ENCODE measurements at regions not wholly inside any gene's neighbourhood (a gene's known extent, or its start where the extent isn't known, plus 50 kb on each side); places are given as distances from the start of the nearest gene placed in this dataset.

DNA sequence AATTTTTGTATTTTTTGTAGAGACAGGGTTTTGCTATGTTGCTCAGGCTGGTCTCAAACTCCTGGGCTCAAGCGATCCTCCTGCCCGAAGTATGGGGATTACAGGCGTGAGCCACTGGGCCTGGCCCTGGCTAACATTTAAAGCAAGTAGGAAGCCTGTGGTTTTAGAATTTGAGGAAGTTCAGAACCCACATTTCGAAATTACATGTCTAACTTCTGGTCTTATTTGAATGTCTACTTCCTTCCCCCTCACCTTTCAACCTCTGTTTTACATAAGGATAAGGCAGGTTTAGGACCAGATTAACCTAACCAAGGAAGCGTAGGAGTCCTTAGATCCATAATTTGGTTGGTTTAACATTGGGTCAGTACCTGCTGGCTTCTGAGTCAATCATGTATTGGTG is 120.5 kb upstream of the PROK2 start:
- no peak for DNase-seq
- CTCF ChIA-PET (ENCODE audit: partially characterized antibody), result no interaction called here
- H3K27me3 Mint-ChIP-seq, result peaks cover 4 to 5% of the 10 kb centered on the region in 2 donors
- H3K9me3 Mint-ChIP-seq, result peaks cover 0 to 2% (median 0%) of the 10 kb centered on the region in 8 donors
- no peaks in the 10 kb centered on the region for H3K36me3 ChIP-seq (ENCODE audit: insufficient read depth, low read length)
- intact Hi-C loops (cut with micrococcal nuclease), result no loop called here
- H3K36me3 Mint-ChIP-seq, result no peaks in the 10 kb centered on the region
- H3K27ac ChIP-seq (ENCODE audit: low read depth, low read length), result no peak overlapping the region
- no peaks in the 10 kb centered on the region for H3K9me3 ChIP-seq (ENCODE audit: control insufficient read depth in 1 of 2, low read length in 2 of 2)
- no peak overlapping the region for H3K4me3 ChIP-seq (ENCODE audit: low read length in 2 of 2)
- no peak overlapping the region for H3K27ac Mint-ChIP-seq
- peaks cover 0 to 5% (median 3%) of the 10 kb centered on the region in 4 donors for H3K4me1 Mint-ChIP-seq
- H3K4me1 ChIP-seq (ENCODE audit: insufficient read depth, low read length), result peaks cover 3% of the 10 kb centered on the region
- POLR2A ChIA-PET (ENCODE audit: partially characterized antibody), result no interaction called here
- H3K27me3 ChIP-seq (ENCODE audit: insufficient read depth, low read length), result no peaks in the 10 kb centered on the region
- no peak overlapping the region for H3K4me3 Mint-ChIP-seq

- Histone ChIP-seq H3K27ac (ENCODE audit: low read depth, low read length) (no peak overlapping the region), H3K4me1 (ENCODE audit: insufficient read depth, low read length) (peaks cover 3% of the 10 kb centered on the region), H3K9me3 (ENCODE audit: control insufficient read depth in 1 of 2, low read length in 2 of 2) (no peaks in the 10 kb centered on the region), H3K4me3 (ENCODE audit: low read length in 2 of 2) (no peak overlapping the region), H3K36me3 (ENCODE audit: insufficient read depth, low read length) (no peaks in the 10 kb centered on the region), H3K27me3 (ENCODE audit: insufficient read depth, low read length) (no peaks in the 10 kb centered on the region)
- intact Hi-C loops (cut with micrococcal nuclease), result no loop called here
- H3K4me1 Mint-ChIP-seq, result peaks cover 0 to 5% (median 3%) of the 10 kb centered on the region in 4 donors
- H3K9me3 Mint-ChIP-seq, result peaks cover 0 to 2% (median 0%) of the 10 kb centered on the region in 8 donors
- H3K4me3 Mint-ChIP-seq, result no peak overlapping the region
- H3K36me3 Mint-ChIP-seq, result no peaks in the 10 kb centered on the region
- H3K27me3 Mint-ChIP-seq, result peaks cover 3 to 5% of the 10 kb centered on the region in 2 donors
- ChIA-PET CTCF (ENCODE audit: partially characterized antibody) (no interaction called here), POLR2A (ENCODE audit: partially characterized antibody) (no interaction called here)
- no peak for DNase-seq
- H3K27ac Mint-ChIP-seq, result no peak overlapping the region
These were observed 119.0 kb upstream of the PROK2 start for GRCh38 chr3:71903936-71904335.

DNA sequence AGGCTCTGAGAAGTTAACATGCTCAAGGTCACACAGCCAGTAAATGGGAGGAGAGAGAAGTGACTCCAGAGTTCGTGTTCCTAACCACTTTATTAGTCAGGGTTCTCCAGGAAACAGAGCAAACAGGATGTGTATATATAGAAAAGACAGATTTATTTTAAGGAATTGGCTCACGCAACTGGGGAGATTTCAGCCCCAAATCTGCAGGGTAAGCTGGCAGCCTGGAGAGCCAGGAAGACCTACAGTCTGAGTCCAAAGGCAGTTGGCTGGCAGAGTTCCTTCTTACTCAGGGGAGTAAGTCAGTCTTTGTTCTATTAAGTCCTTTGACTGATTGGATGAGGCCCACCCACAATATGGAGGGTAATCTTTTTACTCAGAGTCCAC is 118.2 kb upstream of the PROK2 start:
- H3K27ac Mint-ChIP-seq, result no peak overlapping the region
- ChIA-PET CTCF (ENCODE audit: partially characterized antibody) (interaction anchor here (1.8 kb wide), 1 partner anchor 27 kb away, joined by 8 read pairs; no protein-coding TSS in a partner anchor), POLR2A (ENCODE audit: partially characterized antibody) (no interaction called here)
- Histone ChIP-seq H3K4me3 (ENCODE audit: low read length in 2 of 2) (no peak overlapping the region), H3K36me3 (ENCODE audit: insufficient read depth, low read length) (no peaks in the 10 kb centered on the region), H3K4me1 (ENCODE audit: insufficient read depth, low read length) (peaks cover 3% of the 10 kb centered on the region), H3K27me3 (ENCODE audit: insufficient read depth, low read length) (no peaks in the 10 kb centered on the region), H3K27ac (ENCODE audit: low read depth, low read length) (no peak overlapping the region), H3K9me3 (ENCODE audit: control insufficient read depth in 1 of 2, low read length in 2 of 2) (no peaks in the 10 kb centered on the region)
- intact Hi-C loops (cut with micrococcal nuclease), result no loop called here
- H3K36me3 Mint-ChIP-seq, result no peaks in the 10 kb centered on the region
- H3K4me1 Mint-ChIP-seq, result peaks cover 0 to 5% (median 3%) of the 10 kb centered on the region in 4 donors
- no peak for DNase-seq
- H3K4me3 Mint-ChIP-seq, result no peak overlapping the region
- H3K9me3 Mint-ChIP-seq, result peaks cover 0 to 2% (median 0%) of the 10 kb centered on the region in 8 donors
- peaks cover 3% of the 10 kb centered on the region in 2 donors for H3K27me3 Mint-ChIP-seq

GRCh38 chr3:71902258-71903111 is 117.5 kb upstream of the PROK2 start:
- CTCF ChIA-PET (ENCODE audit: partially characterized antibody), result interaction anchor here (1.8 kb wide), 1 partner anchor 27 kb away, joined by 8 read pairs; no protein-coding TSS in a partner anchor
- H3K9me3 ChIP-seq (ENCODE audit: control insufficient read depth in 1 of 2, low read length in 2 of 2), result no peaks in the 10 kb centered on the region
- peaks cover 0 to 5% (median 3%) of the 10 kb centered on the region in 4 donors for H3K4me1 Mint-ChIP-seq
- H3K27me3 Mint-ChIP-seq, result peaks cover 3 to 7% of the 10 kb centered on the region in 2 donors
- peaks cover 3% of the 10 kb centered on the region for H3K4me1 ChIP-seq (ENCODE audit: insufficient read depth, low read length)
- H3K36me3 ChIP-seq (ENCODE audit: insufficient read depth, low read length), result no peaks in the 10 kb centered on the region
- H3K36me3 Mint-ChIP-seq, result no peaks in the 10 kb centered on the region
- peaks cover 0 to 2% (median 0%) of the 10 kb centered on the region in 8 donors for H3K9me3 Mint-ChIP-seq
- H3K27ac ChIP-seq (ENCODE audit: low read depth, low read length), result no peak overlapping the region
- intact Hi-C loops (cut with micrococcal nuclease), result no loop called here
- no peak overlapping the region for H3K4me3 ChIP-seq (ENCODE audit: low read length in 2 of 2)
- H3K27me3 ChIP-seq (ENCODE audit: insufficient read depth, low read length), result no peaks in the 10 kb centered on the region
- no peak for DNase-seq
- POLR2A ChIA-PET (ENCODE audit: partially characterized antibody), result no interaction called here
- H3K27ac Mint-ChIP-seq, result no peak overlapping the region
- no peak overlapping the region for H3K4me3 Mint-ChIP-seq

GRCh38 chr3:71901645-71902044 is 116.7 kb upstream of the PROK2 start:
- Histone ChIP-seq H3K4me1 (ENCODE audit: insufficient read depth, low read length) (peaks cover 3% of the 10 kb centered on the region), H3K4me3 (ENCODE audit: low read length in 2 of 2) (no peak overlapping the region), H3K9me3 (ENCODE audit: control insufficient read depth in 1 of 2, low read length in 2 of 2) (no peaks in the 10 kb centered on the region), H3K36me3 (ENCODE audit: insufficient read depth, low read length) (no peaks in the 10 kb centered on the region), H3K27ac (ENCODE audit: low read depth, low read length) (no peak overlapping the region), H3K27me3 (ENCODE audit: insufficient read depth, low read length) (no peaks in the 10 kb centered on the region)
- CTCF ChIA-PET (ENCODE audit: partially characterized antibody), result interaction anchor here (1.8 kb wide), 1 partner anchor 26 kb away, joined by 8 read pairs; no protein-coding TSS in a partner anchor
- no peaks in the 10 kb centered on the region for H3K9me3 Mint-ChIP-seq
- H3K27ac Mint-ChIP-seq, result no peak overlapping the region
- H3K4me3 Mint-ChIP-seq, result no peak overlapping the region
- H3K36me3 Mint-ChIP-seq, result no peaks in the 10 kb centered on the region
- DNase-seq, result no peak
- intact Hi-C loops (cut with micrococcal nuclease), result no loop called here
- peaks cover 1 to 7% of the 10 kb centered on the region in 2 donors for H3K27me3 Mint-ChIP-seq
- peaks cover 0 to 5% (median 3%) of the 10 kb centered on the region in 4 donors for H3K4me1 Mint-ChIP-seq
- POLR2A ChIA-PET (ENCODE audit: partially characterized antibody), result no interaction called here

DNA sequence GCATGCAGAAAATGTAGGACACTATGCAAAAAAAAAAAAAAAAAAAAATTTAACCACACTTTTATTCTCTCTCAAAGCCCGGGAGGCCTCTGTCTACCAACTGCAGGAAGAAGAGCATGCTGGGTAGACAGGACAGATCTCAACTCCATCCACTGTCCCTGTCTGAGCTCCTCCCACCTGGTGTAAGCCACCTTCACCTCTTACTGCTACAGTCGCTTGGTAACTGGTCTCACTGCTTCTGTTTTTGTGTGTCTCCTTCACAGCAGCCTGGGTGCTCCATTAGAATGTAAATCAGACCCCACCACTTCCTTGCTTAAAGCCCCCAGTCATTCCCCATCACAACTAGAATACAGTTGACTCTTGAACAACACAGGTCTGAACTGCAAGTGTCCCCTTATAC is 115.1 kb upstream of the PROK2 start:
- intact Hi-C loops (cut with micrococcal nuclease), result no loop called here
- ChIA-PET POLR2A (ENCODE audit: partially characterized antibody) (no interaction called here), CTCF (ENCODE audit: partially characterized antibody) (interaction anchor here (0.9 kb wide), 1 partner anchor 14 kb away, joined by 3 read pairs; no protein-coding TSS in a partner anchor)
- no peaks in the 10 kb centered on the region for H3K36me3 ChIP-seq (ENCODE audit: insufficient read depth, low read length)
- no peaks in the 10 kb centered on the region for H3K9me3 Mint-ChIP-seq
- no peaks in the 10 kb centered on the region for H3K4me1 ChIP-seq (ENCODE audit: insufficient read depth, low read length)
- H3K9me3 ChIP-seq (ENCODE audit: control insufficient read depth in 1 of 2, low read length in 2 of 2), result no peaks in the 10 kb centered on the region
- DNase-seq, result no peak
- H3K4me3 ChIP-seq (ENCODE audit: low read length in 2 of 2), result no peak overlapping the region
- no peaks in the 10 kb centered on the region for H3K36me3 Mint-ChIP-seq
- peaks cover 1 to 7% of the 10 kb centered on the region in 2 donors for H3K27me3 Mint-ChIP-seq
- no peak overlapping the region for H3K27ac ChIP-seq (ENCODE audit: low read depth, low read length)
- H3K27ac Mint-ChIP-seq, result no peak overlapping the region
- H3K27me3 ChIP-seq (ENCODE audit: insufficient read depth, low read length), result no peaks in the 10 kb centered on the region
- H3K4me3 Mint-ChIP-seq, result no peak overlapping the region
- H3K4me1 Mint-ChIP-seq, result no peaks in the 10 kb centered on the region

DNA sequence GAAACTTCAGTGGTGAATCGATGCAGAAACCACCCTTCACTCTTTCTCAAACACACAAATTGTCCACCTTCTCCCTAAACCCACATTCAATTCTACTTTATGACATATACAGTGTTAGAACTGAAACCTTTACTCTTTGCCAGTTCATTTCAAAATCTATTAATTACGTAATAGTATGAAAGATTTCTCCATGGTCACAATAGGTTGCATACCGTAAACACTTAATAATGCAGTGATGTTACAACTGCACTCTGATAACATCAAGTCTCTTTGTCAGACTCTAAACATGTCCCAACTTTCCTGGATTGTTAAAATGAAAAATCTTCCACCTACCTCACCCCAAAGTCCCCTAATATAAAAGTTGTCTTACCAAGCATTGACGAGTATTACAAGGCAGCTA is 111.8 kb upstream of the PROK2 start:
- Mint-ChIP-seq H3K27ac (no peak overlapping the region), H3K36me3 (no peaks in the 10 kb centered on the region), H3K4me3 (no peak overlapping the region), H3K4me1 (no peaks in the 10 kb centered on the region), H3K9me3 (no peaks in the 10 kb centered on the region), H3K27me3 (peaks cover 1 to 7% of the 10 kb centered on the region in 2 donors)
- intact Hi-C loops (cut with micrococcal nuclease), result no loop called here
- H3K36me3 ChIP-seq (ENCODE audit: insufficient read depth, low read length), result no peaks in the 10 kb centered on the region
- CTCF ChIA-PET (ENCODE audit: partially characterized antibody), result no interaction called here
- no peaks in the 10 kb centered on the region for H3K9me3 ChIP-seq (ENCODE audit: control insufficient read depth in 1 of 2, low read length in 2 of 2)
- H3K4me3 ChIP-seq (ENCODE audit: low read length in 2 of 2), result no peak overlapping the region
- no peaks in the 10 kb centered on the region for H3K4me1 ChIP-seq (ENCODE audit: insufficient read depth, low read length)
- no peak overlapping the region for H3K27ac ChIP-seq (ENCODE audit: low read depth, low read length)
- POLR2A ChIA-PET (ENCODE audit: partially characterized antibody), result no interaction called here
- DNase-seq, result no peak
- no peaks in the 10 kb centered on the region for H3K27me3 ChIP-seq (ENCODE audit: insufficient read depth, low read length)

Measured in CD4-positive, alpha-beta memory T cell (primary cell).